GM18951 (cell line): ENCODE measurements at regions not wholly inside any gene's neighbourhood (a gene's known extent, or its start where the extent isn't known, plus 50 kb on each side); places are given as distances from the start of the nearest gene placed in this dataset.

ENCODE experiments used
- POLR2A ChIP-seq: IDR thresholded peaks from 4 replicates; pipeline ENCODE4 v1.6.1; 2011; ENCODE audit warnings: mild to moderate bottlenecking; ENCODE audit not compliant: insufficient read length, insufficient read depth; ENCODE audit errors: extremely low read depth
- in situ Hi-C: fragments of 300-500 bp; cut with MboI; formaldehyde crosslinking; loops from one replicate; pipeline ENCODE4 v1.12.0; 2022; ENCODE audit warnings: low sequenced_read_pairs, mixed read lengths, inconsistent platforms; ENCODE audit not compliant: unreplicated experiment

- TF ChIP-seq POLR2A, result no peak
- in situ Hi-C loops, result no loop called here
Observed at GRCh38 chr15:35914573-35914972, 368.6 kb upstream of the DPH6 start.

- no peak for TF ChIP-seq POLR2A
- in situ Hi-C loops, result no loop called here
Observed at GRCh38 chr15:35921046-35921445, 375.1 kb upstream of the DPH6 start.

GRCh38 chr15:35925275-35926006, 379.5 kb upstream of the DPH6 start:
- TF ChIP-seq POLR2A, result no peak
- in situ Hi-C loops, result no loop called here

GRCh38 chr15:35926007-35926380, 380.0 kb upstream of the DPH6 start:
- in situ Hi-C loops, result no loop called here
- no peak for TF ChIP-seq POLR2A

GRCh38 chr15:35928847-35929246, 382.9 kb upstream of the DPH6 start:
- TF ChIP-seq POLR2A, result no peak
- in situ Hi-C loops, result no loop called here

- in situ Hi-C loops, result no loop called here
Observed at GRCh38 chr15:35929740-35930444, 383.9 kb upstream of the DPH6 start.

GRCh38 chr15:35931799-35932341, 385.9 kb upstream of the DPH6 start:
- in situ Hi-C loops, result no loop called here
- no peak for TF ChIP-seq POLR2A

More at GRCh38 chr15:35929740-35930444, 383.9 kb upstream of the DPH6 start:
- no peak for TF ChIP-seq POLR2A

GRCh38 chr15:35932531-35932930, 386.6 kb upstream of the DPH6 start:
- TF ChIP-seq POLR2A, result no peak
- in situ Hi-C loops, result no loop called here

- TF ChIP-seq POLR2A, result no peak
- in situ Hi-C loops, result no loop called here
Observed at GRCh38 chr15:35933531-35933930, 387.6 kb upstream of the DPH6 start.

- no peak for TF ChIP-seq POLR2A
- in situ Hi-C loops, result no loop called here
Observed at GRCh38 chr15:35934383-35935049, 388.6 kb upstream of the DPH6 start.

GRCh38 chr15:35936284-35936683, 390.3 kb upstream of the DPH6 start:
- in situ Hi-C loops, result no loop called here
- no peak for TF ChIP-seq POLR2A

GRCh38 chr15:35937380-35937779, 391.4 kb upstream of the DPH6 start:
- in situ Hi-C loops, result no loop called here
- TF ChIP-seq POLR2A, result no peak

- TF ChIP-seq POLR2A, result no peak
- in situ Hi-C loops, result no loop called here
Observed at GRCh38 chr15:35944945-35945585, 399.1 kb upstream of the DPH6 start.

GRCh38 chr15:35953424-35953823, 407.5 kb upstream of the DPH6 start:
- in situ Hi-C loops, result no loop called here
- TF ChIP-seq POLR2A, result no peak
